ENCODE measurements at regions not wholly inside any gene's neighbourhood (a gene's known extent, or its start where the extent isn't known, plus 50 kb on each side); places are given as distances from the start of the nearest gene placed in this dataset.

DNA sequence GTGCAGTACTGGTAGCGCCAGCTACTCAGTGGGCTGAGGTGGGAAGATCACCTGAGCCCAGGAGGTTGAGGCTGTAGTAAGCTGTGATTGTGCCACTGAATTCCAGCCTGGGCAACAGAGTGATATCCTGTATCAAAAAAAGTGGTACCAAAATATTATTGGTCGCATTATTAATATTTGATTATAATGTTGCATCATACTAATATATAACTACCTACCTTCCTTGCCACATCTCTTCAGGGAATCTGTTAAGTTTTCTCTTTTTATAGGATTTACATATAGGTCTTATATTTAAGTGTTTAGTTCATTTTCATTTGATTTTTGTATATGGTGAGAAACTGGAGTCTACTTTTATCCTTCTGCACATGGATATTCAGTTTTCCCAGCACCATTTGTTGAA lies 66.3 kb upstream of the PHACTR3 start:
- ChIA-PET CTCF (ENCODE audit: low intra/inter-chr PET ratio) (no interaction called here), POLR2A (no interaction called here)
- no peak overlapping the region for H3K4me3 ChIP-seq
- no peaks in the 10 kb centered on the region for H3K27me3 ChIP-seq (ENCODE audit: control insufficient read depth in 2 of 2, insufficient read depth in 2 of 2, low read length in 2 of 2)
- no peak overlapping the region for H3K4me2 ChIP-seq (ENCODE audit: insufficient read depth, low read length)
- no peak for DNase-seq (ENCODE audit: extremely low read depth in 1 of 4, low spot score in 3 of 4)
- H3K9ac ChIP-seq (ENCODE audit: insufficient read depth in 1 of 2, low read depth in 2 of 2, low read length in 2 of 2), result no peak overlapping the region
- H3K27ac ChIP-seq (ENCODE audit: extremely low read depth, low read depth, low read length), result no peak overlapping the region
- H3K79me2 ChIP-seq (ENCODE audit: control insufficient read depth, insufficient read depth, low read length), result no peaks in the 10 kb centered on the region
- no peaks in the 10 kb centered on the region for H3K9me3 ChIP-seq (replicated peaks; ENCODE audit: control insufficient read depth, insufficient read depth, low read depth, low read length)
- BruUV-seq (replicated peaks), result no TSS peak
- TF ChIP-seq, protein P1, sequence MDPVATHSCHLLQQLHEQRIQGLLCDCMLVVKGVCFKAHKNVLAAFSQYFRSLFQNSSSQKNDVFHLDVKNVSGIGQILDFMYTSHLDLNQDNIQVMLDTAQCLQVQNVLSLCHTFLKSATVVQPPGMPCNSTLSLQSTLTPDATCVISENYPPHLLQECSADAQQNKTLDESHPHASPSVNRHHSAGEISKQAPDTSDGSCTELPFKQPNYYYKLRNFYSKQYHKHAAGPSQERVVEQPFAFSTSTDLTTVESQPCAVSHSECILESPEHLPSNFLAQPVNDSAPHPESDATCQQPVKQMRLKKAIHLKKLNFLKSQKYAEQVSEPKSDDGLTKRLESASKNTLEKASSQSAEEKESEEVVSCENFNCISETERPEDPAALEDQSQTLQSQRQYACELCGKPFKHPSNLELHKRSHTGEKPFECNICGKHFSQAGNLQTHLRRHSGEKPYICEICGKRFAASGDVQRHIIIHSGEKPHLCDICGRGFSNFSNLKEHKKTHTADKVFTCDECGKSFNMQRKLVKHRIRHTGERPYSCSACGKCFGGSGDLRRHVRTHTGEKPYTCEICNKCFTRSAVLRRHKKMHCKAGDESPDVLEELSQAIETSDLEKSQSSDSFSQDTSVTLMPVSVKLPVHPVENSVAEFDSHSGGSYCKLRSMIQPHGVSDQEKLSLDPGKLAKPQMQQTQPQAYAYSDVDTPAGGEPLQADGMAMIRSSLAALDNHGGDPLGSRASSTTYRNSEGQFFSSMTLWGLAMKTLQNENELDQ (CRISPR knock-in tag; IDR thresholded peaks at IDR 0.05; ENCODE audit: borderline replicate concordance), result no peak
- TF ChIP-seq CEBPG (CRISPR knock-in tag; IDR thresholded peaks at IDR 0.05) (no peak), CEBPG (tag; conservative IDR thresholded peaks at IDR 0.05 in 1 of 2, IDR thresholded peaks at IDR 0.05 in 1 of 2) (peak in 1 of 2 experiments; percentile 64; a peak in 2 of 4 replicates)
- H3K9me1 ChIP-seq (ENCODE audit: control insufficient read depth, insufficient read depth, low read length), result no peaks in the 10 kb centered on the region
- no peaks in the 10 kb centered on the region for H3K36me3 ChIP-seq (ENCODE audit: control insufficient read depth, insufficient read depth, low read length)
- no peaks in the 10 kb centered on the region for H3K4me1 ChIP-seq (replicated peaks in 1 of 2; ENCODE audit: control insufficient read depth in 2 of 2, insufficient read depth in 2 of 2, low read length in 2 of 2)
- H4K20me1 ChIP-seq (replicated peaks; ENCODE audit: control insufficient read depth, insufficient read depth, low read length), result no peaks in the 10 kb centered on the region
- no peak for ATAC-seq
- intact Hi-C loops (cut with micrococcal nuclease) (no loop called here), in situ Hi-C loops (cut with MboI) (no loop called here)
- WGBS (ENCODE audit: insufficient coverage, low coverage, missing lambda C conversion rate), result 4% methylated on average over 2 of the region's 2 CpGs
- H2AFZ ChIP-seq (ENCODE audit: low read depth, low read length), result no peak overlapping the region
- no peak for FAIRE-seq

DNA sequence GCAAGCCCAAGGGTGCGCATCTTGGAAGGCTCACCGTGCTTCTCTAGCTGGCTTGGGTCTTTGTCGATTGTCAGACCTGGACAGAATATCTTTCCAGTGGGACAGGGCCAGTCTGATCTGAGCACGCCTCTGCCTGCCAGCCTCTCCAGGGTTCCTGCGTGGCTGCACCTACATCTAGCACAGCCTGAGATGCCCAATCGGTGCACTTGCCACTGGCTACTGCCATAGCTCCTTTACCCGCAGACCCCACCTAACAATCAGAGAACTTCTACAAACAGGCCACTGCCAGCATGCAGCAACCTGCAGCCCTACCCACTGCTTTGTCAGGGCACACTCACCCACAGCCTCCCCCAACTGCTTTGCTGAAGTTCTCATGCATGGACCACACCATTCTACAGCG lies 56.7 kb upstream of the PHACTR3 start:
- CTCF ChIA-PET (ENCODE audit: low intra/inter-chr PET ratio), result interaction anchor here (0.5 kb wide), 1 partner anchor 149 kb away, joined by 4 read pairs; no protein-coding TSS in a partner anchor
- FAIRE-seq (no peak), ATAC-seq (no peak), DNase-seq (ENCODE audit: extremely low read depth in 1 of 4, low spot score in 3 of 4) (no peak)
- H2AFZ ChIP-seq (ENCODE audit: low read depth, low read length), result no peak overlapping the region
- WGBS (ENCODE audit: insufficient coverage, low coverage, missing lambda C conversion rate), result under 1% methylated on average over 8 of the region's 8 CpGs
- intact Hi-C loops (cut with micrococcal nuclease), result no loop called here
- POLR2A ChIA-PET, result no interaction called here
- no peaks in the 10 kb centered on the region for H4K20me1 ChIP-seq (replicated peaks; ENCODE audit: control insufficient read depth, insufficient read depth, low read length)
- H3K79me2 ChIP-seq (ENCODE audit: control insufficient read depth, insufficient read depth, low read length), result no peaks in the 10 kb centered on the region
- no peaks in the 10 kb centered on the region for H3K9me1 ChIP-seq (ENCODE audit: control insufficient read depth, insufficient read depth, low read length)
- no peak overlapping the region for H3K4me3 ChIP-seq
- H3K9ac ChIP-seq (ENCODE audit: insufficient read depth in 1 of 2, low read depth in 2 of 2, low read length in 2 of 2), result no peak overlapping the region
- TF ChIP-seq RBM39 (optimal IDR thresholded peaks at IDR 0.05; ENCODE audit: low read depth, low read length) (no peak), GTF2F1 (IDR thresholded peaks at IDR 0.05; ENCODE audit: low read depth, low read length) (no peak), CBX1 (IDR thresholded peaks at IDR 0.05; ENCODE audit: low read depth) (no peak), ZNF24 (IDR thresholded peaks at IDR 0.05) (no peak), KAT7 (CRISPR knock-in tag; IDR thresholded peaks at IDR 0.05; ENCODE audit: borderline replicate concordance) (no peak), HLTF (IDR thresholded peaks at IDR 0.05) (no peak), HSF4 (CRISPR knock-in tag; IDR thresholded peaks at IDR 0.05; ENCODE audit: borderline replicate concordance) (no peak), ETV5 (CRISPR knock-in tag; IDR thresholded peaks at IDR 0.05; ENCODE audit: low read depth) (no peak)
- TF ChIP-seq, protein P2, sequence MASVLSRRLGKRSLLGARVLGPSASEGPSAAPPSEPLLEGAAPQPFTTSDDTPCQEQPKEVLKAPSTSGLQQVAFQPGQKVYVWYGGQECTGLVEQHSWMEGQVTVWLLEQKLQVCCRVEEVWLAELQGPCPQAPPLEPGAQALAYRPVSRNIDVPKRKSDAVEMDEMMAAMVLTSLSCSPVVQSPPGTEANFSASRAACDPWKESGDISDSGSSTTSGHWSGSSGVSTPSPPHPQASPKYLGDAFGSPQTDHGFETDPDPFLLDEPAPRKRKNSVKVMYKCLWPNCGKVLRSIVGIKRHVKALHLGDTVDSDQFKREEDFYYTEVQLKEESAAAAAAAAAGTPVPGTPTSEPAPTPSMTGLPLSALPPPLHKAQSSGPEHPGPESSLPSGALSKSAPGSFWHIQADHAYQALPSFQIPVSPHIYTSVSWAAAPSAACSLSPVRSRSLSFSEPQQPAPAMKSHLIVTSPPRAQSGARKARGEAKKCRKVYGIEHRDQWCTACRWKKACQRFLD (CRISPR knock-in tag; IDR thresholded peaks at IDR 0.05), result no peak
- H3K27me3 ChIP-seq (ENCODE audit: control insufficient read depth in 2 of 2, insufficient read depth in 2 of 2, low read length in 2 of 2), result no peaks in the 10 kb centered on the region
- H3K9me3 ChIP-seq (replicated peaks; ENCODE audit: control insufficient read depth, insufficient read depth, low read depth, low read length), result no peaks in the 10 kb centered on the region
- no peaks in the 10 kb centered on the region for H3K36me3 ChIP-seq (ENCODE audit: control insufficient read depth, insufficient read depth, low read length)
- BruUV-seq (replicated peaks), result no TSS peak
- in situ Hi-C loops (cut with MboI), result no loop called here
- H3K4me1 ChIP-seq (replicated peaks in 1 of 2; ENCODE audit: control insufficient read depth in 2 of 2, insufficient read depth in 2 of 2, low read length in 2 of 2), result no peaks in the 10 kb centered on the region
- no peak overlapping the region for H3K4me2 ChIP-seq (ENCODE audit: insufficient read depth, low read length)
- H3K27ac ChIP-seq (ENCODE audit: extremely low read depth, low read depth, low read length), result no peak overlapping the region

All from K562 (cell line).